GM19455 (cell line): ENCODE measurements at regions not wholly inside any gene's neighbourhood (a gene's known extent, or its start where the extent isn't known, plus 50 kb on each side); places are given as distances from the start of the nearest gene placed in this dataset.

ENCODE experiments used
- ATAC-seq: cut with Tn5 transposase; IDR thresholded peaks from one replicate; pipeline ENCODE4 v1.9.1; 2021; ENCODE audit not compliant: unreplicated experiment

DNA sequence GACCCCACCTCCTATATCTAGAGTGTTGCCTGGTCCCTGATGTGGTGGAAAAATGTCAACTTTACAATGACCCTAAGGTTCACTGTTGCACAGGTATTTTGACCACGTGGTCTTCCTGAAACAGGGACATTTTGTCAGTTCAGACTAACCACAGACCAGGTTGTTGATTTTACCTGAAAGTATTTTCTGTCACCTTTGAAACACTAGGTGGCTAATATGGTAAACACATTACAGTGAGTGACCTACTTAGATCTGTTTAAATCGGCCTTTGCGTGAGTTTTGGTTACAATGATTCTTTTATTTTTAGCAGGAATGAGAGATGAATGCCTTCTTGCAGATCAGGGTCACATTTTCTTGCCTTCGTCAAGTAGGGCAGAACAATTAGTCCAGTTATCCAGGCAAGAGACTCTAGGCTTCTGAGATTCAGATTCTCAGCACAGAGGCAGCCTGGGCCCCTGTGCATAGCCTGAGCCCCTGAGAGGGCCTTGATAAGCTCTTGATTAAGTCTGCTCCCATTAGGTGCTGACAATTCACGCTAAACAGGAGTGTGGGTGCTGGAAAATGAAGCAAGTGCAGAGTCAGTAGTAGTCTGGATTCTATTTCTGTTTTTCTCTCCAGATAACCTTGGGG lies 226.2 kb downstream of the KCNS3 start:
- ATAC-seq: no peak

DNA sequence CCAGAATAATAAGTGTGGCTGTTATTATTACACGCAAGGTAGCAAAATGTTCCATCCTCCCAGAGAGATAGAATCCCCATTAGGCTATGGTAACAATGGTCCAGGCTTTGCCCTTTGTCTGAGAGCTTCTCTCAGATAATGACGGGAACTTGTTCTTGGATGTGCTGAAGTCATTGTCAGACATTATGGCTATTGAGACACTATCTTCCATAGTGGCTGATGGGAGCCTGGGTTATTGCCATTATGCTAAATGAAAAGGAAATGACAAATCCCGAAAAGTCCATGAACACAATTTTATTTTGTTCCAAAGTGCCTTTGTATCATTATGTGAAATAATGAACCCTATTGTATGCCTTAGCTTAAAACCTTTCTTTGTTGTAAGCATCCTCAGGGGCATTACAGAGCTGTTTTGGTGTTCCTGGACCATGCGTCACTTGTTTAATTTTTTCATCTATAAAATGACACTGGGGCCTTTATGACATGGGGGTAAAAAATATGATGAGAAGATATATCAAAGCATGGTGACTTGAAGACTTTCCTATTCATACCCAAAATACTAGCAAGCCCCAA lies 218.5 kb downstream of the KCNS3 start:
- no peak for ATAC-seq

DNA sequence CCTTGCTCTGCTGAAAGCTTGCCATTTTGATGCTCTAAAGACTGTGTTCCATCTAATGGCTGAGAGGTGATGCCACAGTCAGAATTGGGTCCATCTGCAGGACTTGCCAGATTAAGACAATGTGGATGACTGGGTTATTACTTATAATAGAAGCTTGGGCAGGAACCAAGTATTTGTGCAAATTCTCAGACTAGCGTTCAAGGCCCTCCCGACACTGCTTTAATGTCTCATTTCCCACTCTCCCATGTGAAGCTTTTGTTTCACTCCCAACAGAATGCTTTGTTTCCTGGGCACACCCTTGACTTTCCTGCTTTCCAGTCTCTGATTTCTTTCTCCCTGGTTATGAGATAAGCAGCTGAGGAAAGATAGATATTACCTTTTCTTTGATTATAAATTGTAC lies 215.8 kb downstream of the KCNS3 start:
- no peak for ATAC-seq

DNA sequence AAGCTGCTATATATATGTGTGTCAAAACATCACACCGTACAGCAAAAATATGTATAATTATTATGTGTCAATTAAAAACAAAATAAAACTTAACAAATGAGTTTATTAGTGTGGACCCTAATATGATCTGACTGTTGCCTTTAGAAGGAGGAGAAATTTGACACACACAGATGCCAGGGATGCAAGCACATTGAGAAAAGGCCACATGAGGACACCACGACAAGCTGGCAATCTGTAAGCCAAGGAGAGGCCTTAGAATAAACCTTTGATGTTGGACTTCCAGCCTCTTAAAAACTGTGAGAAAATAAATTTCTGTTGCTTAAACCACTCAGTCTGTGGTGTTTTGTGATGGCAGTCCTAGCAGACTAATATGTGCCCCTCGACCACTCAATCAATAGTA lies 214.7 kb downstream of the KCNS3 start:
- ATAC-seq: no peak

DNA sequence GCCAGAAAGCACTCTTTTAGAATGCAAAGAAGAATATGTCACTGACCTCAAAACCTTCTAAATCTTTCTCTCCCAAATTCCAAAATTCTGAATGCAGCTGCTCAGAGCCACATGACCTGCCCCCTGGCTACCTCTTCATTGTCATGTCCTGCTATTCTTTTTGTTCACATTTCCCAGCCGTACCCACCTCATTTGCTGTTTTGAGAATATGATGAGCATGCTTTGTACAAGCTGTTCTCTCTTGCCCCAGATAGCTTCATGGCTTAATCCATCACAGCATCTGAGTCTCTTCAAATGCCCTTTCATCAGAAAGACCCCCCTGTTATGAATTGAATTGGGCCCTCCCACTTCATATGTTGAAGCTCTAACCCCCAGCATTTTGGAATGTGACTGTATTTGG lies 214.3 kb downstream of the KCNS3 start:
- no peak for ATAC-seq

DNA sequence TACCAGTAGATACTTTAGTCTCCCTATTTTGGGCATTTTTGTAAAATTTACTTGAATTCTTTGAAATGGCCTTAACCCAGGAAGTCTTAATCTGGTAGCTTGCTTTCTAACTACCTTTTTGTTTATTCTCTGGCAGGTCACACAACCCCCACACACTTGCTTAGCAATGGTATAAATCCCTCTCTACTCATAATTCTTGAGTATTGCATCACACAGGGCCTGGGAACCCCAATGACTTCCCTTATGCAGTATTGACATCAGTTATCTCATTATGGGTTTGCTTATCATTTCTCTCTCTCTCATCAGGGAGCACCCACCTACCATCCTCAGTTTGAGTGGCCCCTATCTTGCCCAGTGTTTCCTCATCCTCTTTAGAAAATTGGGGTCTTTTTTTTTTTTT lies 207.1 kb downstream of the KCNS3 start:
- ATAC-seq: no peak

DNA sequence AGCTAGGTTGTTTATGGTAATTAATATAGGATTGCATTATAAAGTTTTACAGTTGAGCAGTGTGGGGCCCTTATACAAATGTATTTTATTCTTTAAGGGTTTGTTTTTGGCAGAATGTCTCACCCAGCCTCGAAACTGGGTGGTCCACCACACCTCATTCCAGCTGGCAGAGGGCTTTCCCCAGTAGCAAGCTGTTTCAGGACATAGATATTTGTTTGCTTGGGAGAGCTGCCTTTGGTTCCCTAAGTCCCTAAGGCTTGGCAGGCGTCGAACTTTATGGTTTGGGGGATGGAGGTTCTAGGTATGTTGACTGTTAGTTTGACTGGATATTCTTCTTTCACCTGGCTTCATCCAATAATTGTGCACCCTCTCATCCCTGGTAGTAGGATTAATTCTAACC lies 205.9 kb downstream of the KCNS3 start:
- ATAC-seq: no peak

DNA sequence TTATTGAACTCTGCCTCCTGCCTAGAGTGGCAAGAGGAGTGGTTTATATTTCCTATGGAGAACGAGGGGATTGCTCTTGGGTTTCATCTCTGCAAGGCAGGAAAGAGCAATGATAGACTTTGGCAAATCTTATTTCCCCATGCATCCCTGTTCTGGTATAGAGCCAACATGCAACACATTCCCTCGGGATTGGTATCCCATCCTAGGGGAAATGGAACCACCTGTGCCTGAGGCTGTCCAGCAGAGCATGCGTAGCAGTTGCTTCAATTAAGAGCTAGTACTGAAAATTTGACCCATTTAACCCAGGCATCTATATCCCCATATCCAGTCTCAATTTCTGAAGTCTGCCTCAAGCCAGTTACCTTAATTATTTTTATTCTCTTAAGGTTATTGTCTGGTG lies 205.3 kb downstream of the KCNS3 start:
- ATAC-seq: no peak

DNA sequence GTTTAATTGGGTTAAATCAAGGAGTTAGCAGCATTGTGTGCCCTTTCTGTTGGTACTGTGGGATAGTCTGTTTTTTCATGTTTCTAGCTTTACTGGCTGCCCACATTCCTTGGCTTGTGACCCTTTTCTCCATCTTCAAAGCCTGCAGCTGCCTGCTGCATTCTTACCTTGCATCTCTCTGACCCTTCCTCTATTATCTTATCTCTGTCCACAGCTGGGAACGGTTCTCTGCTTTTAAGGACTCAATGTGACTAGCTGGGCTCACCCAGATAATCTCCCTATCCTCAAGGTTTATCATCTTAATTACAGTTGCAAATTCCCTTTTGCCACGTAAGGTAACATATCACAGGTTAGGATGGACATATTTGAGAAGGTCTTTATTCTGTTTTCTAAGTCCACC lies 199.7 kb downstream of the KCNS3 start:
- no peak for ATAC-seq

DNA sequence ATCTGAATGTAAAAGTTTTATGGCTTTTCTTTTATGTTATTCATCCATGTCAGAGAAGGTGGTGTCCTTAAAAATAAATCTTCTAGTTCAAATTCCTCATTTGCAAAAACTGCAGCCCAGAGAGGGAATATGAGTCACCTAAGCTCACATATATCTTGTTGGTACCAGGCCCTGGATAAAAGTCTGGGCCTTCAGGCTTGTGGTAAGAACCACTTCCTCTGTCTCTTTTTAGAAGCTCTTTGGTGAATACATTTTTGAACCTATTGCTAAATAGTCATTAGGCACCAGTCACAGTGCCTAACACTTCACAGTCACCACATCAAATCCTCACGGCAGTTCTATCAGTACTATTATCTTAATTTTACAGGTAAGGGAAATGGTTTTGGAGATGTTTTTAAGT lies 199.2 kb downstream of the KCNS3 start:
- no peak for ATAC-seq

DNA sequence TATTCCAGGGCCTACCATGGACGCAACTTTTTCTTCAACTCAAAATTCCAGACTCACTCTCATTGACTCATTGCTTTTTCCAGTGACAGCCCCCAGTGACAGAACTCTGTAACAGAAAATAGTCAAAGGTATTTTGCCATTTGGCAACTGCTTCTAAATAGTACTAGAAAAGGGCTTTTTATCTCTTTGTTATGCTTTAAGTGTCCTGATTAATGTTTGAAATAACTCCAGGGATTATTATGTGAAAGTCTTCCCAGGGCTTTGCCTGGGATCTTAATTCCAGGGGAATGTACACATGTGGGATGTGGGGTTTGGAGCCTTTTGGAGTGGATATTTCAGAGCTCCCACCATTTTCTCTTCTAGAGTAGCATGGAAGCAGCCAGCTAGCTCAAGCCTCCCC lies 198.8 kb downstream of the KCNS3 start:
- ATAC-seq: no peak

DNA sequence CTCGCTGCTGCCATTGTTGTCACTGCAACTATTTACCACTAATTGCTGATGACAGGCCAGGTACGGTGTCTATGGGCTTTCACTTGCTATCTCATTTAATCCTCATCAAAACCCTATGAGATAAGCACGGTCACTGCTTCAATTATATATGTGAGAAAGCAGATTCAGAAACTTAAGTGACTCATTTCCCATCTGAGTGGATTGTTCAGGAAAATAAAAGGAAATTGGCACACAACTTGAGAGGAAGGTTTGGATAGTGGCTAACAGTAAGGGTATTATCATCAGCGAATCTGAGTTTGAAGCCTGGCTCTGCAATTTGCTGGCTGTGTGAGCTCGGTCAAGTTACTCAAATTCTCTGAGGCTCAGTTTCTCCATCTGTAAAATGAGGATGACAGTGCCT lies 196.0 kb downstream of the KCNS3 start:
- no peak for ATAC-seq

DNA sequence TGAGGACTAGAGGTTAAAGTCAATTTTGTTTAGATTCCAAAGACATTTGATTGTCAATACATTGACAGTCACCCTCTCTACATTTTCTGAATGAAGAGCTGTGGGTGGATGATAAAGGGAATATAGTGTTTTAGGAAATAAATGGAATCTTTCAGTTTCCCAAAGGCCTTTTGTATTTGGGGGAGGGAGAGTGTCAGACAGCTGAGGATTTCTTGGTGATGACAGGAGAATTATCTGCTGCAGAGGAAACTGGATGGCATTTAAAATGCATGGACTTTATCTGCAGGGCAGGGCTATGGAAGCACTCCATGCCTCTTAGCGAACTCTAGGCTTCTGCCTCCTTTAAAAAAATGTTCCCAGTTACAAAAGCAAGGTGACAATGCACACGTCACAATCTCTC lies 195.1 kb downstream of the KCNS3 start:
- no peak for ATAC-seq

DNA sequence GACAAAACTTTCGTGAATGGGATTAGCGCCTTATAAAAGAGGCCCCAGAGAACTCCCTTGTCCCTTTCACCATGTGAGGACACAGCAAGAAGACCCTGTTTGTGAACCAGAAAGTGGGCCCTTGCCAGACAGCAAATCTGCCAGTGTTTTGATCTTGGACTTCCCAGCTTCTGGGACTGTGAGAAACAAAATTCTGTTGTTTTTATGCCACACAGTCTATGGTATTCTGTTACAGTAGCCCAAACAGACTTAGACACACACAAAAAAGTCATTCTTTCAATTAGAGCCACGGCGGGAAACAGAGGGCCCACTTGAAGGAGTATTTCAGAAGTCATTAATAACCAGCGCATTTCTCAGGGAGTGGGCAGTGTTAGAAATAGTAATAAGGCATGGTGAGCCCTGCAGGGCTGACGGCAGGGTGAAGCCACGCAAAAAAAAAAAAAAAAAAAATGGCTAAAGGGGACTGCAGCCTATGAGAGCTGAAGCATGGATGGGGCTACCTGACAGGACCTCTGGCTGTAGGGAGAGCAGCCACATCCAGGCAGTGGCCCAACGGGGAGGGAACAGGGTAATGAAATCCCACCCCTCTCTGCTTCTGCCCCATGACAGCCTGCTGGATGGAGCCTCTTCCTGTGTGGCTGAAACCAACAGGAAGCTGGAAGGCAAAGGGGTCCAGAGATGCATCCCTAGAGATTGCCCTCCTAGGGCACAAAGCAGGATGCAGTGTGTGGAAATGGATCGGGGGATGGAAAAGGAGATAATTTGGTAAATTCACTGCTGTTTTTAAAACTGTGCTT lies 189.3 kb downstream of the KCNS3 start:
- ATAC-seq: no peak

DNA sequence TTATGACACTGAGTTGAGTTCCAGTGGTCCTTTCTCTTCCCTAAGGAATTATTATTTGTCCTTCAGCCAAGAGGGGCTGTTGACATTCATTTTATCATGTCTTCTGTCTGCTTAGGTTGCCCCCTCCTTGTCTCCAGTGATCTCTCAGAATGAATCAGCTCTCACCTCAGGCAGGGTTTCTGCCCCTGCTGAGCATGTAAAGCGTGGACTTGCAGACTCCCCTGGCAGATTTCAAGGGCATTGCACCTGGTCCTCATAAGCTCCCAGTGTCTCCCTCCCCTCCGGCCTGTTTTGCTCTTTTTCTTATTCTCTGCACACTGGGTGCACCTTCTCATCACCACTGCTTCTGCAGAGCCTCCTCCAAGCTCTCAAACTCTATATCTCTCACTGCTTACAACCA lies 188.4 kb downstream of the KCNS3 start:
- no peak for ATAC-seq

DNA sequence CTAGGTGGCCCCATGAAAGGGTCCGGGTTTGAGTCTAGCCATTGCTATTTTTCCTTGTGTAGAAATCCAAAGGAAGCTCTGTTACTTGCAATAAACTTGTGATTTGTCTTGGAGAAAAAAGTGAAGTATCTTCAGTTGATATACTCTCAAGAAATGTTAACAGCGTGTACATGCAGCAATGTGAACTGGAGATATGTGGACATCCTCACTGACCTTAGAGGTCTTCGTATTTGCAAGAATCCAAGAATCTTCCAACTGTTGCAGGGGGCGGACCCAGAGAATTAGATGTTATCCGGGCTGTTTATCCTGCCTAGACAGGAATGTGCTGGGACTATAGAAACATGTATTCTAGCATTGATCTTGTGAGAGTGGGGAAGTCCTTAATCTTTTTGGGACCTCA lies 187.6 kb downstream of the KCNS3 start:
- no peak for ATAC-seq

DNA sequence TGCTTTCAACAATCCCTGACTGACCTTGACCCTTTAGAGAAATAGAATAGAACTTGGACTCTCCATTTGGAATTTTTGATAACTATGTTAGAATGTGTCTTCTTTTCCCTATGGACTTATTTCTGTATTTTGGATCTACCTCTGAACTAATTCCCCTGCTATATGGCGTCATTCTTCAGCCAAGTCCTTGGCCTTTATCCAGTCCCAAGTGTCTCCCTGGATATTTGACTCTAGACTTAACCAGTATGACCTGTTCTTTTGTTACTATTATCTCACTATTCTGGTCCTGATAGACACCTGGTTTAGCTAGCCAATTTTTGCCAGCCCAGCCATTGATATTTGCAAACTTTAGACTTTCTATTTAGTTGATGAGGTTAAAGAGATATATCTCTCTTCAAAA lies 186.8 kb downstream of the KCNS3 start:
- ATAC-seq: no peak

DNA sequence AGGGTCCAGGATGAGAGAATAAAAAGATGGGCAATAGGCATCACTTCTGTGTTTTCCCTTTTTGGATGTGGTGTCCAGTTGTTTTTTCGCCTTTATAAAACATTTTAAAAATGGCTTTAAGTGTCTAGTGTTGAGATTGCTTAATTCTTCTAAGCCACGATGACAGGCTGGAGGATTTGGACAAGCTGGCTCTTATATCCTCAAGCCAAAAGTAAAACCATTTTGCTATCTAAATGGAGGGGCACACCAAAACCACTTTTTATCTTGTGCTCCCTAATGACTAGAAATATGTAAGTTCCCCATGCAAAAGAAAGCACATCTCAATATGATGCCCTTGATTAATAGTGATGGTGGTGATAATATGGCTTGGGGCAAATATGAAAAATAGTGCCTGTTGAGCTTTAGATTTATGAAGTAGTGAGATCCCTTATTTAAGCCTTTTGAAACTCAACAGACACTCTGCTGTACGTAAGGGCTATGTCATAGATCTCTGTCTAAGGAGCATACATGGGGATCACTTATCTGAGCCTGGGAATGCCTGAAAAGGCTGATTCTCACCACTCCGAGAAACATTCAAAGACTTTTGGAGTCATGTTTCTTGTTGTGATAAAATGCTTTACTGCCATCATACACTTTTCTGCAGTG lies 185.5 kb downstream of the KCNS3 start:
- ATAC-seq: no peak

DNA sequence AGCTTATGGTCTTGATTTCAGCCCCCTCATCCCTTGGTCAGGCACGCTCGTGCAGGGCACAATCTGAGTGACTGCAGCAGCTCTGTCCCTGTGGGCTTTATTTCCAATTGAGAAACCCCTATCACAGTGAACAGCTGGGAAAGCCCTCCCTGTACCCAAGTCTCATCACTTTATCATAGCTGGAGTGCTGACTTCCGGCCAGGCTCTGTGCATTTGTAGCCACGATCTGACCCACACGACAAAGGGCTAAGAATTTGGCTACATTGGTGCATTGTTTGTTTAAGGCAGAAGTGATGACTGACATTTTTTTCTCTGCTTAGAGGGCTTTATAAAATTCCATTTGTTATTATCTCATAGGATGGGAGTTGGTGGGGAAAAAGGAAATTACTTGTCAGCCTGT lies 184.4 kb downstream of the KCNS3 start:
- no peak for ATAC-seq

DNA sequence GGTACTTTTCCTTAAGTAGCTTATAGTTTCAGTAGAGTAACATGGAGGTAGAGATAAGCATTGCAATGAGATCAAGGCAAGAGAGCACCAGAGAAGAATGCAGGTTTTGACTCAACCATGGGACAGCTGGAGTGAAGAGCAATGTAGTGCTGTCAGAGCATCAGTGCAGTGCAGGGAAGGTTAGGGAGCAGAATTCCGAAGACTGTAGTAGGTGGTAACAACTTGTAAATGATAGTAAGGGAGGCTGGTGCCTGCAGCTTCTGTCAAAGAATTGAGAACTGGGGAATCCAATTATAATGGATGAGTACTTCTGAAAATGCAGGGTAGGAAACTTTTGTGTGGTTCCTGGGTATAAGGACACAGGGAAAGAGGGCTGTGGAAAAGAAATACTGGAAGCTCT lies 183.2 kb downstream of the KCNS3 start:
- no peak for ATAC-seq

DNA sequence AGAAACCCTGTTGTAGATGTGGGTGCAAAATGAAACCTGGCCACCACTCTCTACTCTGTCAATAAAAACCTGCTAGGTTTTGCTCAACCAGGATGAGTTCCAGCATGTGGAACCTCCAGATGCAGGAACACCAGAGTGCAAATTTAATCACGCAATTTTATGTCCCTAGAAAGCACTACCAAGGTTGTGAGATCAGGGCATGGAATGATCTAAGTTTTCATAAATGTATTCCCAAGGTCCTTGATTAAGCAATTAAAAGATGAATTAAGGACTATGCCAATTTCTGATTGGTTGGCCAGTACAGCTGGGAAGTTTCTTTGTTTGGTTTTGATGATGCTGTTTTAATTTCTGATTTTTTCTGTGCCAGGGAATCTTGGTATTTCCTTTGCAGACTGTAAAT lies 179.2 kb downstream of the KCNS3 start:
- no peak for ATAC-seq

DNA sequence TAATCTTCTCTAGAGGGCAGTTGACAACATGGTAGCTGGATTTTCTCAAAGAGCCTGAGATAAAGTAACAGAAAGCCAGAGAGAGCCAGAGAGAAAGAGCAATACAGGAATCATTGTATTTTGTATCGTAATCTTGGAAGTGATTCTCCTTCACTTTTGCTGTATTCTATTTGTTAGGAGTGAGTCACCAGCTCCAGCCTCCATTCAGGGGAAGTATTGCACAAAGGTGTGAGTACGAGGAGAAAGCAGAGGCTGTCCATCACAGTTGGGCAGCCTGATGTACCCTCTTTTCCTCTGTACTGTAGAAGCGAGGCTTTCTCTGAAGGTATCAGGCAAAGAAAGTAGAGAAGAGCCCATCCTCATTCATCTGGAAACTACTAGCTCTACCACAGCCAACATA lies 176.8 kb downstream of the KCNS3 start:
- no peak for ATAC-seq
